ENCODE measurements at regions not wholly inside any gene's neighbourhood (a gene's known extent, or its start where the extent isn't known, plus 50 kb on each side); places are given as distances from the start of the nearest gene placed in this dataset.

DNA sequence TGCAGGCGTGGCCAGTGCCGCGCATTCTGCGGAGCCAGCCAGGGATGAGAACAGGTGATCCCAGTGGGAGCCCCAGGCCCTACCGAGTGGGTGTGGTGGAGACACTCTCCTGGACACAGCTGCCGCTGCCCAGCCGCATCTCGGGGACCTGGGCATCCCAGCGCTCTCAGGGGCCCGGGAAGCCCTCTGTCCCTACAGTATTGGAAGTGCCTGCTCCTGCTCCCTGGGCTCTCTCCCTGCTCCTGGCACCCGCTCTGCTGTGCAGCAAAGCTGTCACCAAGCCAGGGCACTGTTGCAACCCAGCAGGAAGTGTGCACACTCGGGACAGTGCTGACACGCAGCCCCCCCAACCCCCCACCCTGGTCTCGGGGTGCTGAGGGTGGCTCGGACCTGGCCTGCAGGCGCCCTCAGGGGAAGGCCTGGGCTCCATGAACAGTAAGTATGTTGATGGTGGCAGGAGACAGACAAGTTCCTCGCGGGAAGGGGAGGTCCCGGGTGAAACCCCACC, 1177.4 kb upstream of the GBE1 start:
- DNase-seq: no peak

DNA sequence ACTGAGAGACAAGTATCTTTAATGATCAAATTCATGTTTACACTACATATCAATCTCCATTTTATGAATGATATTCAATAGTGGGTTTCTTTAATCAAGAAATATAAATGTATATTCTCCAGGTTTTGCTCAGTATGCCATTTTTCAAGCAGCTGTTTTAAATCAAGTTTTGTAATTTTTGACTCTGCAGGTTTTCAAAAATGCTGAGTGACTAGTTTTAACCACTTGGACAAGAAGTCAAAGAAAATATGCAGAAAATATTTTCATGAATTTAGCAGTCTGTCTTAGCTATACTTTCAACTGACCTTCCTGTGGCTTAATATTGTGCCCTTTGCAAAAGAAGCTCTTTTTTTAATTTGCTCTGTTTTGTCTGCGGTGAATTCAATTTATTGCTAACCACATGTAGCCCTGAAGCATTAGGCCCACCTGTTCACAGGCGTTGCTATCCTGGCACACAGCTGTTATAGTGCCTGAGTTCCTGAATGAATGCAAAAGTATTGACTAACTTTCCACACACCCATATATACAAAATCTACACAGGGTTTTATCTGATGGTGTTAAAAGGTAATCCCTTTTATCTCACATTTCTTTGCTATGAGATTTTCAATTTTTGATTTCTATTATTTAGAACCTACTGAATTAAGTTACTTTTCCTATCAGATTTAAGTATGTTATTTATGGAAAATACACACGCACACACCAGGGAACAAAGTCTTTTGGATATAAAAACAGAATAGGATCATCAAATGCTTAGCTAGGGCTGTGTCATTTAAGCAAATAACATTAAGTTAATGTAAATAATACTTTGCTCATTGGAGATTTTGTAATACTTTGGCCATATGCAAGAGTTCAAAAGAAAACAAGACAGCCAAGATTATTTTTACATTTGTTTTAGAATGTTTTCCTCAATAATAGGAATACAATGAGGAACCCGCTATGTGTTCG, 1166.1 kb upstream of the GBE1 start:
- DNase-seq: no peak

DNA sequence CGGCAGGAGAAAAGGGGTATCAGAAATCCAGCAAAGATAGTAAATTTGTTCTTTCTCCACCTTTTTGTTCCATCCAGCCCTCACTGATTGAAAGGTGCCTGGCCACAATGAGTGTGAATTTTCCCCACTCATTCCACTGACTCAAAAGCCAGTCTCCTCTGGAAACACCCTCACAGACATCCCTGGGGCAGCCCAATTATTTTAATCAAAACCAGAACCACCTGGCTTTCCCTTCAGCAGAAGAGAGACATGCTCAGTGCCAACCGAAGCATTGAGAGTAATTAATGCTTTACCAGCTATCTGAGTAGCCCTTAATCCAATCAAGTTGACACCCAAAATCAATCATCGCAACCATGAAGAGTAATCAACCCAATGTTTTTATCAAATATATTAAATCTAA, 1129.6 kb upstream of the GBE1 start:
- DNase-seq: no peak

DNA sequence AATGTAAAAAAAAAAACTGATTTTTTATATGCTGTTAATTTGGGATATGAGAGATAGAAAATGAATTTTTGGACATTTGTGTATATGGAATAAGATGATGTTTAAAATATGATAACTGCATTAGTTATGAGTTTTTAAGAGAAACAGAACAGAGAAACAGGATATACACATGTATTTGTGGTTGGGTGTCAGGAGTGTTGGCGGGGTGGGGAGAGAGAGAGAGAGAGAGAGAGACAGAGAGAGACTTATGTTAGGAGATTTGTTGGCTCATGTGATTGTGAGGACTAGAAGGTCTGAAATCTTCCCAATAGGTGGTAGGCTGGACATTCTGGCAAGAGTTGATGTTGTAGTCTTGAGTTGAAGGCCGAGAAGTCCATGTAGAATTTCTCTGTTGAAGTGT, 1121.6 kb upstream of the GBE1 start:
- no peak for DNase-seq

DNA sequence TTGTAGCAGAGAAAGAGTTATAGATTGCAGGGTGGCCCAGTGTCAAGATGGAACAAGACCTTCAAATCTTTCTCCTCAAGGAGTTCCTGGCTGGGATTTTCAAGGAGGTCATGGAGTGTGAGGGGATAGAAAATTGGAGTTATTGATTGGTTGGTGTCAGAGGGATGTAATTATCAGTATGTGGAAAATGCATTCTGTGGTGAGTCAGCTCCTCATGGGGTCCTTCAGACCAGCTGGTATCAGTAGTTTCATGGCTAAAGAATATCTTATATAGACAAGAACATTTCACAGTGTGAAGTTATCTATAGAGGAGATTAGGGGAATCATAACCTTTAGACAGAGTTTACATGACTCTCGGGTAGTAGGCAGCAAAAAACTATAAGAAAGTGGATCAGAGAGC, 1114.0 kb upstream of the GBE1 start:
- no peak for DNase-seq

DNA sequence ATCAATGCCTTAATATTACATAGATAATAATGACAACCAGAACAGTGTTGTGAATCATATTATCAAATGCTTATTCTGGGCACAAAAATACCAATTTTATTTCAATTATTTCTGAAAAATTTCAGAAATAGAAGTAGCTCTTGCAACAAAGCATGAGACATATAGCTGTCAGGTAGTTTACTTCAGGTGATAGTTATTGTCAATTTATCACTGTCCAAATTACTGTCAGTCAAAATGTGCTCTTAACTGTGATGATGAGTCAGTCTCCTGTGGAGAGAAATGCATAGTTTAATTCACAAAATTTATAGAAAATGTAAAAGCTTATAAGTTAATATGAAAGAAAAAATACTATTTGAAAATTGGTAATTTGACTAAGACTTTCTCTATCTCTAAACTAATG, 1078.4 kb upstream of the GBE1 start:
- no peak for DNase-seq

DNA sequence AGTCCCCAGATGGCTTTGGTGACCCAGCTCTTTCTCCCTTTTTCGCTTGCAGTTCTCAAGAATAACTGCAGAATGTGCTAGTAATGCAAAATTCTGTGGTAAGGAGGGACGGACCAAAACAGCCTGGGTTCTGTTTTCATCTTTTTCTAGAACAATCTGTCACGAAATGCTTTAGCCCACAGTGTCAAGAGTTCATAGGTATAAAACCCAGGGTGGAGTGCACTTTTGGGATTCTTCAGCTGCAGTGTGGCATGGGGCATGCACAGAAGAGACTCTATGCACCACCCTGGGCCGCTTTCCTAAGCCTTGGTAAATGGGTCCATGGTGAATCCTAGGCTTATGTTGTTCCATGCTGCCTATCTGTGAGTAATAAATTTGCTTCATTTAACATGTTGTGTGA, 1072.7 kb upstream of the GBE1 start:
- no peak for DNase-seq

DNA sequence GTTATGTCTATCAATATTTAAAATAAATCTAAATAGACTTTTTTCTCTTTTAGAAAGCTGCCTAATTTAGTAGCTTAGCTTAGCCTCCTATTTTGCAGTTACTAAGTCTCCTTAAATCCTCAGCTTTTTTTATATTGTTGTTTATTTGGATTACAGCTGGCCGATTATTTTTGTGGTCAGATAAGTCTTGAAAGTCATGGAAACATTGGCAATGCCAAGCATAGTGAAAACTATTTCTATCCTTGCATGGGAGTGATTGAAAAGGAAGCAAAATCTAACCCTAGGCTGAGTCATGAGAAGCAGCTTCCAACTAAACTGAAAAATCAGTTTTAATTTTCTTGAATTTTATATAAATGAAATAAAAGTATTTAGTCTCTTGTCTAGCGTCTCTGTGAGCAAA, 1063.0 kb upstream of the GBE1 start:
- DNase-seq: no peak

DNA sequence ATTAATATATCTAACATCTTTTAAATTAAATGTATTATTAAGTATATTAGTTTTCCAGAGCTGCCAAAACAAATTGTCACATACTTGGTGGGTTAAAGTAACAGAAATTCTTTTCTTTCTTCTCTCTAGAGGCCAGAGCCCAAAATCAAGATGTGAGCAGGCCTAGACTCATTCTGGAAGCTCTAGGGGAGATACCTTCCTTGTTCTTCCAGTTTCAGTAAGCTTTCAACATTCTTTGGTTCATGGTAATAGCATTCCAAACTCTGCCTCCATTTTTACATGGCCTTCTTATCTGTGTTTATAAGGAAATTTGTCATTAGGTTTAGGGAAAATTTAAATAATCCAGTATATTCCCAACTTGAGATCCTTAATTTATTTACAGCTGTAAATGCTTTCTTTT, 1054.6 kb upstream of the GBE1 start:
- DNase-seq: no peak

DNA sequence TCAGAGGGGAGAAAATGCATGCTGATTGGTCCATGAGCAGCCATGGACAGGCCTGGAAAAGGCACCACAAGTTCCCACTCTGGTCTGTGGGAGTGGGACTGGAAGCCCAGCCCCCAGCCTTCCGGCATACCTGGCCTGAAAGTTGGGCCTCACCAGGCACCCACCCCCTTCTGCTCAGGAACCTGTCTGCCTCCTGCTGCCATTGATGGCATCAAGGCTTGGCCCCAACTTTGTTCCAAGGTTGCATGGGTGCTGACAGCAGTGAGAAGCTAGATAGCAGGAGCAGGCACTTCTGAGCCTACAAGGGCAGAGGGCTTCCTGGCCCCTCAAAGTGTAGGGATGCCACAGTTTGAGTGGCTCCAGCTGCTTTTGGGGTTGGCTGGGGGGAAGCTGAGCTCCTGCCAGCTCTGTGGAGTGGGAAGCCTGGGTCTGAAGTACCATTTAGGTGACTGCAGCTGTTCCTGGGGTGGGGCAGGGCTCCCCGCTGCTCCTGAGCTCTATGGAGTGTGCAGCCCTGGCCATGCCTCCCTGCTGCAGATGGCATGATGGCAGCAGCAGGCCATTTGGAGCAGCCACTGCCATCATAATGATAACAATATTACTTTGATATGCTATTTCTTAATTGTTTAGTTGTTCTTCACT, 1054.1 kb upstream of the GBE1 start:
- no peak for DNase-seq

DNA sequence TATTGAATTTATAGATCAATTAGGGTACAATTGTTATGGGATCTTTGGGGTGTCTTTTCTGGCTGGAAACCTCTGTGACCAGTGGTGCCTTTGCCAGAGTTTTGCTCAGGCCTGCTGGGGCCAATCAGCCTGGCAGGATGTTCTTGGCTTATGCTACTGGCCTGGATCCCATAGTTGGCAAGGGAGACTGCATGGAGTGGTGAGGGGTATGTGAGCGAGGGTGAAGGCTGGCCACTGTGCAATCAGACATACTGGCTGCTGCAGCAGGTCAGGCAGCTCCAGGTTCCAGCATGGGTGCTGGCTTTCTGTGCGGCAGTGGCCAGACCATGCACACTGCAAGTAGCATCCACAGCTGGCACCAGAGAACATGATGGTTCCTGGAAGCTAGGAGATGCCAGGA, 1053.2 kb upstream of the GBE1 start:
- DNase-seq: no peak

DNA sequence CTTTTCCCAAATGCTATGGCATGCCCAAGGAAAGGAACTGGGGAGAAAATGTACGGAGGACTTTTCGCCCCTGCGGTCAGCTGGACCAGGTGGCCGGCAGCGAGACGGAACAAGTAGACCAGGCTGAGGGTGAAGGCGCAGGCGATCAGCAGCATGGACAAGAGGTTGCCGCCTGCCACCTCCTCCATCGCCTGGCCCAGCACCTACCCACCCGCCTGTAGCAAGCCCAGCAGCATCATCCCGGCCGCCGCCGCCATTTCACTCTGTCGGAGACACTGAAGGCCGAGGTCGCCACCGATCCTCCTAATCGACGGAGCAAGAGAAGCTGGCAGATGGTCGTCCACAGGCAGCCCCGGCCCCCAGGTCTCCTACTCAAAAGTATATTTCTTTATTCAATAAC, 1046.3 kb upstream of the GBE1 start:
- no peak for DNase-seq

DNA sequence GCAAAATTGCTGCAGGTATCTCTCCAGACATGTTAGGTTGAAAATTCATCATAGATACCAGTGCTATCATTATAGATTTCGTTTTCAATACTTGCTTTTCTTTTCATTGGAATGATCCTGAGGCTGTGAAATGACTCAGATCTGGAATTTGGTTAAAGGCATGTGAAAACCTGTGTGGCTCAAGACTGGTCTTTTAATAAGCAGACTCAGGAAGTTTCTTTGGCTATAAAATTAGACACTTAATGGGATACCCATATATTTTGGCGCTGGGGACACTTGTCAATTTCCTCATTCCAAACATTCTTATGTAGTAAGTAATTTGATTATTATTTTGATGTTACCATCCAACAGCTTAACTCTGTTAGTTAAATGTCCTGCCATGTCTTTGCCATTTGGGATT, 1041.1 kb upstream of the GBE1 start:
- no peak for DNase-seq

DNA sequence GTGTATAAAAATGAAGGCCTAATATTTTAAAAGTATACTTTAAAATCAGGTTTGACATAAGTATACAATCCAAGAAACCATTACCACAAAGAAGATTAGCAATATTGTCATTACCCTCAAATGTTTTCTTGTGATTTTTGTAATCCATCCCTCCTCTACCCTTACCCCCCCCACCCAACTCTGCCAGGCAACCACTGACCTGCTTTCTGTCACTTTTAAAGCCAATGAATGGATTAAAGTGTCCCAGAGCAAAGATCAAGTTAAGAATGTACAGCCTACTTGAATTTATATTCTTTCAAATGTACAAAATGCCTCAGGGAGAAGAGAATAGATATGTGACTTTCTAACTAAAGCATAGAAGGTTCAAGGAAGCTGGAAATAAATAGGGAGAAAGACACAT, 1038.8 kb upstream of the GBE1 start:
- no peak for DNase-seq

DNA sequence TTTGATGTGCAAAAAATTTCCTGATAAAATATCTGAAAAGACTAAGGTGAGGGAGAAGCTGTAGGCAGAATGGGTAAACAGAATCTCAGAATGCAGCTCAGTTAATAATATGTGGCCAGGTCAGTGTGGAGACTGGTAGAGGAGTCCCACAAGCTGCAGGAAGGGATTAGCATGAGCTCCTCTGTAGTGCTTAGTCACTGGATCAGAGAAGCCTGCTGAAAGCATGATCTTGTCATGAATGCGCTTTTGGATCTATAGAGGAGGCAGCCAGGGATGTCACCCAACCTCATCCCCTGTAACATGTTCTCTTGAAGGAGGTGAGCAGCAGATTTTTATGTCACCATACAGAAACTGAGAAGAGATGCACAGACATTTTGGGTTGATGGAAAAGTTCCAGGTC, 1035.3 kb upstream of the GBE1 start:
- DNase-seq: no peak

DNA sequence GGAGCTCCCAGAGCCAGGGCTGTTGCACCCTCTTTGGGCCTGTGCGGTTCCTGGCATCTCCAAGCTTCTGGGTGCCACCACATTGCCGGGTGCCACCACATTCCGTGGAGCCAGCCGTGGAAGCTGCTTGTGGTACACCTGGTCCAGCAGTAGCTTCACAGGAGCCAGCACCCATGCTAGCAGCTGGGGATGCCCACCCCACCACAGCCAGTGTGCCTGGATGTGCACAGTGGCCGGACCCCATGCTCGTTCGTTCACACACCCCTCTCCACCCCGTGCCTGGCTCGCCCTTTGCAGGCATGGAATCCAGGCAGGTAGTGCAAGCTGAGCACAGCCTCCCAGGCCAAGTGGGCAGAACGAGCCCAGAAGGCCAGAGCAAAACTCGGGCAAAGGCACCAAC, 1029.8 kb upstream of the GBE1 start:
- DNase-seq: no peak

DNA sequence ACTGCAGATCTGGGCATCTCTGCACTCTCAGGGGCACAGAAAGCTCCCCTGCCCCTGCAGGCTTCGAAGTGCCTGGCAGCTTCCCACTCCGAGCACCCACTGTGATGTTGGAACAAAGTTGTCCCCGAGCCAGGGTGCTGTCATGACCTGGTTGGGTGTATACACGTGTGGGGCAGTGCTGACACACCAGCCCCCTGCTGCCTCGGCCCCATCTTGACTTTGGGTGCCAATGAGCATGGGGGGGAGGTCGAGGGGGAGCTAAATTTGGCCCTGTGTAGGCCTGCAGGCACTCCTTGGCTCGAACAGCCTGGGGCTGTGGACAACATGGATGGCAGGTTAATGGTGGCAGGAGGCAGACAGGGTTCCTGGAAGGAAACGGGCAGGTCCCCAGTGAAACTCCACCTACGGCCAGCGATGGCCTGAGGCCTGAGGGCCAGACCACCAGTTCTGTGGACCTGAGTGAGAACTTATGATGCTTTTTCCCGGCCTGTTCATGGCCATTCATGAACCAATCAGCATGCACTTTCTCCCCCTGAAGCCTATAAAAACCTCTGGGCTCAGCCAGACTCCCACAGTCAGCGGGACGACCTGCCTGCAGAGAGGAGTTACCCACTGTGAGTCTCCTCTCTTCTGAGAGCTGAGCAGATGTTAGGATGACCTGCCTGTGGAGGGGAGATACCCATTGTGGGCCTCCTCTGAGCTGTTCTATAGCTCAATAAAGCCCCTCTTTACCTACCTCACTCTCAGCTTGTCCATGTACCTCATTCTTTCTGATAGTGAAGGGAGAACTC, 1029.1 kb upstream of the GBE1 start:
- DNase-seq: no peak

DNA sequence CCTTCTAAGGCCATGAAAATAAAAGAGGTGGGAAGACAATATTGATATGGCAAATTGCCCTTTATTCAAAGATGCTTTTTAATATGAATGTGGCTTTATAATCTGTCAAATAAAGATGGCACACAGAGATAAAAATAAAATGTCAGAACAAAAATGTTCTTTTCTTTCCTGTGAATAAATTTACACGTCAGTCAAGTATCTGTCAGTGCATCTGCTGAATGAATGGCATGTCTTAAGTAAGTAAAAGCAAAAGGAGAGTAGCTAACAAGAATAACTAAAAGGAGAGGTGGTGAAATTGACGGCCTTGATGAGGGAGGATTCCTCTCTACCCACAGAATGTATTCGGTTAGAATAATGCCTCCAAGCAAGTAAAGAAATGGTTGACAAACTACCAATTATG, 1021.7 kb upstream of the GBE1 start:
- no peak for DNase-seq

DNA sequence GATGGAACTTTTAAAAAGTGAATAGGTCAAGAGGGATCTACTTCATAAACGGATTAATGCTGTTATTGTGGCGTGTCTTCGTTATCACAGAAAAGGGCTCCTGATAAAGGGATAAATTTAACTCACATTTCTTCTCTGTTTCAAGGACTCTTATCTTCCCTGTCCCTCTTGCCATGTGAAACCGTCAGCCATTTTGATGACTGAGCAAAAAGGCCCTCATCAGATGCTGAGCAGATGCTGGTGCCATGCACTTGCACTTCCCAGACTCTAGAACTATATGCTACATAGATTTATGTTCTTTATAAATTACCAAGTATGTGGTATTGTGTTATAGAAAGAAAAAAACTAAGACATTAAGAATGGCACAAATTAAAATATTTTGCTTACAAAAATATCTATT, 1011.8 kb upstream of the GBE1 start:
- DNase-seq: no peak

DNA sequence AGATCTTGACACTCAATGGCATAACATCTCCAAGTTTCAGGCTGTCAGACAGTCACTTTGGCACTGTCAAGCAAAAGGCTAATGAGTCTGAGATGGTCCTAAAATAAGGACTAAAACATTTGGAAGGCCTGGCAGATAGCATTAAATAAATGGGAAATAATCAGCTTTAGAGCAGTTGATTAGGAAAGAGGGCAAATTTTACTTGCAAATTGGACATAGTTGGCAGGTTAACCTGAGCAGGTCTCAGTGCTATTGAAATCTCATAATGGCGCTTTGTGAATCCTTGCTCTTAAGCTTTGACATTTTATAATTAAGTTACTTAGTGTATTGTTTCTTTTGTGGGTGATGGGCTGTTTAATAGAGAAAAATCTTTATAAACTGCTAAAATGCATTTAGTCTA, 1003.1 kb upstream of the GBE1 start:
- DNase-seq: no peak

DNA sequence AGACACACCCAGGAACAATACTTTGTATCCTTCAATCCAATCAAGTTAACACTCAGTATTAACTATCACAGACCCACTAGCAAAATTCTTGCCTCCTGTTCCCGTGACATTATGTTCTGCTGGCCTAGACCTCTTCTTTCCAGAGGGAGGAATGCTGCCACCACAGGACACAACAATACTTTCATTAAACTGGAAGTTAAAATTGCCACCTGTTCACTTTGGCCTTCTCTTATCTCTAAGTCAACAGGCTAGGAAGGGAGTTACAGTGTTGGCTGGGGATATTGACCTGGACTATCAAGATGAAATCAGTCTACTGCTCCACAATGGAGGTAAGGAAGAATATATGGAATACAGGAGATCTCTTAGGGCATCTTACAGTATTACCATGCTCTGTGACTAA, 1000.4 kb upstream of the GBE1 start:
- no peak for DNase-seq

DNA sequence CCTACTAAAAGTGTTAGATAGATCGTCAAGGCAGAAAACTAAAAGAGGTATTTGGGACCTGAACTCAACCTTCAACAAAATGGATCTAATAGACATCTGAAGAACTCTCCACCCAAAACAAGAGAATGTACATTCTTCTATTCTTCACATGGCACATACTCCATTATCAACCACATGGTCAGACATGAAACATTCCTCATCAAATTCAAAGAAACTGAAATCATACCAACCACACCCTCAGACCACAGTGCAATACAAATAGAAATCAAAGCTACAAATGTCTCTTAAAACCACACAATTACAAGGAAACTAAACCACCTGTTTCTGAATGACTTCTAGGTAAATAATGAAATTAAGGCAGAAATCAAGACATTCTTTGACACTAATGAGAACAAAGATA, 984.1 kb upstream of the GBE1 start:
- DNase-seq: no peak

DNA sequence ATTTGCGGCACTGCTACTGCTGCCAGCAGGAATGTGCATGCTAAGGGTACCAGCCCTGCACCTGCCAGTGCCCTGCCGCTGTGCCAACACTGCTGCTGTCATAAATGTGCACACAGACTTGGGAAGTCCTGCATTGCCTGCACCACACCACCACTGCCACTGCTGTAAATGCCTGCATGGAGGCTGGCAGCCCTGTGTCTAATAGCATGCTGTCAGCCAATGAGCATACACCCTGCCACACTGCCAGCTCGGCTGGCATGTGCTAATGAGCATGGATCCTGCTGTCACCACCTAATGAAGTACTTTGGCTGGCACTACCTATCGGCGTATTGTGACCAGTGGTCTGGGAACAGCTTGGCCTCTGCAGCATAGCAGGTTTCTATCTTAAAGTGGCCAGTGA, 981.8 kb upstream of the GBE1 start:
- no peak for DNase-seq

DNA sequence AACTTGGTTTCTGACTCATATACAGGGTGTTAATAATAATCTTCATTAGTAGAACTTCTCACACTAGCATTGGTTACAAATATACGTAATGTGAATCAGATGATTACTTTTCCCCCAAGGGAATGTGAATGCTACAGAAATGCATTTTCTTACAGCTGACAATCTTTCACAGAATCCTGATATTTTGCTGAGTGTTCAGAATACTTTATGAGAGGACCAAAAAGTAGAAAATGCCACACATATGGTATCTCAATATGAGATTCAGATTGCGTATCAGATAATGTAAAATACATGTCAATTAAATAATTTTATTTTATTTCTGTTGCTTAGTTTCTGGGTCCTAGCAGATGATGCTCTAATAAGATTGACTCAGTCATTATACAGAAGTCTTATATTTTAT, 979.9 kb upstream of the GBE1 start:
- no peak for DNase-seq
